HCT116 (cell line): ENCODE measurements at regions not wholly inside any gene's neighbourhood (a gene's known extent, or its start where the extent isn't known, plus 50 kb on each side); places are given as distances from the start of the nearest gene placed in this dataset.

Experiments
- ATF3 ChIP-seq: IDR thresholded peaks from 2 replicates; pipeline ENCODE4 v1.6.1; 2012
- CBX3 ChIP-seq: IDR thresholded peaks from 2 replicates; pipeline ENCODE4 v1.6.1; 2012; ENCODE audit warnings: low read depth
- CTCF ChIP-seq, 3 experiments: fragments of 200-600 bp in 1 of 3; sonication (generic) in 1 of 3; IDR thresholded peaks in 2 of 3; conservative IDR thresholded peaks in 1 of 3; 2 replicates each; pipeline ENCODE4 v1.5.1; 2012 to 2017; ENCODE audit warnings: low read depth in 2 of 3, low read length in 2 of 3, antibody characterized with exemption in 1 of 3, borderline replicate concordance in 1 of 3, control low read depth in 1 of 3, mild to moderate bottlenecking in 1 of 3, mixed read lengths in 1 of 3, mixed run types in 1 of 3, moderate library complexity in 1 of 3; ENCODE audit not compliant: insufficient read depth in 1 of 3
- EZH2 ChIP-seq: fragments of 200-600 bp; sonication (generic); IDR thresholded peaks from 2 replicates; pipeline ENCODE4 v1.6.1; 2017; ENCODE audit warnings: antibody characterized with exemption, mixed run types
- EZH2phosphoT487 ChIP-seq: fragments of 200-600 bp; IDR thresholded peaks from 2 replicates; pipeline ENCODE4 v1.6.1; 2018; ENCODE audit warnings: antibody characterized with exemption, borderline replicate concordance
- POLR2A ChIP-seq: IDR thresholded peaks from 2 replicates; pipeline ENCODE4 v1.7.0; 2011; ENCODE audit warnings: borderline replicate concordance; ENCODE audit not compliant: insufficient read depth, insufficient read length; ENCODE audit errors: extremely low read depth
- POLR2AphosphoS5 ChIP-seq: IDR thresholded peaks from 2 replicates; pipeline ENCODE4 v1.6.1; 2011; ENCODE audit warnings: mild to moderate bottlenecking, low read depth, low read length, moderate library complexity
- REST ChIP-seq: IDR thresholded peaks from 2 replicates; pipeline ENCODE4 v1.6.1; 2012; ENCODE audit warnings: low read depth

GRCh38 chr5:57842364-57843058, 359.9 kb upstream of the ACTBL2 start:
- TF ChIP-seq CTCF (IDR thresholded peaks at IDR 0.05 in 2 of 3, conservative IDR thresholded peaks at IDR 0.05 in 1 of 3; ENCODE audit: borderline replicate concordance in 1 of 3, insufficient read depth in 1 of 3, low read depth in 2 of 3, low read length in 2 of 3) (no peak), REST (no peak), POLR2AphosphoS5 (no peak), EZH2 (no peak), EZH2phosphoT487 (no peak), ATF3 (no peak), POLR2A (no peak), CBX3 (no peak)
